Lower leg skin (tissue), 3 donors: ENCODE measurements at regions not wholly inside any gene's neighbourhood (a gene's known extent, or its start where the extent isn't known, plus 50 kb on each side); places are given as distances from the start of the nearest gene placed in this dataset.

Experiments
- CTCF ChIP-seq, 3 donors: fragments of 450-650 bp; IDR thresholded peaks; one replicate each; pipeline ENCODE4 v1.5.1; 2016; ENCODE audit warnings: antibody characterized with exemption in 3 of 3, mild to moderate bottlenecking in 3 of 3, moderate library complexity in 2 of 3
- POLR2A ChIP-seq, 2 donors: fragments of 450-650 bp; IDR thresholded peaks; one replicate each; pipeline ENCODE4 v1.6.1; 2016 to 2017; ENCODE audit warnings: antibody characterized with exemption in 2 of 2, mild to moderate bottlenecking in 1 of 2, moderate library complexity in 1 of 2

- TF ChIP-seq POLR2A (IDR thresholded peaks at IDR 0.05): no peak
- no peak for TF ChIP-seq CTCF (IDR thresholded peaks at IDR 0.05)
Measured at GRCh38 chr7:20064974-20065862, 152.0 kb downstream of the MACC1 start.
